GM18502 (cell line): ENCODE measurements at regions not wholly inside any gene's neighbourhood (a gene's known extent, or its start where the extent isn't known, plus 50 kb on each side); places are given as distances from the start of the nearest gene placed in this dataset.

Source experiments
- ATAC-seq: cut with Tn5 transposase; IDR thresholded peaks from one replicate; pipeline ENCODE4 v1.9.1; 2021; ENCODE audit warnings: mild to moderate bottlenecking; ENCODE audit not compliant: unreplicated experiment, poor library complexity

DNA sequence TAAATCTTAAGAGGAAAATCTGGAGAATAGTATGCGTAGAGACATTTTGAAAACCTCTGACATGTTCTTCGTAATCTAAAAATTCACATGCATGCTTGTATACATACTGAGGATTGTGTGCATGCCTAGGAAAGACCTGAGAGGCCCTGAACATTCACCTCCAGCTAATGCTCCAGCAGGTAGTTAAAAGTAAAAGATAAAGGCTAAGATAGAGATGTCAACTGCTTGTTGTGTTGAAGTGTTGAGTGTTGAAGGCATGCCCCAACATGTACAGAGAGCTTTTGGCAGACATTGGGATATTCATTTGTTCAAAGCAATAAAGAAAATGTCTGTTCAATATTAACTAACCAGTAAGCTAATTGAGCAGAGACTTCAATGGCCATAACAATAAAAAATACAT lies 118.6 kb upstream of the SYT1 start:
- no peak for ATAC-seq

DNA sequence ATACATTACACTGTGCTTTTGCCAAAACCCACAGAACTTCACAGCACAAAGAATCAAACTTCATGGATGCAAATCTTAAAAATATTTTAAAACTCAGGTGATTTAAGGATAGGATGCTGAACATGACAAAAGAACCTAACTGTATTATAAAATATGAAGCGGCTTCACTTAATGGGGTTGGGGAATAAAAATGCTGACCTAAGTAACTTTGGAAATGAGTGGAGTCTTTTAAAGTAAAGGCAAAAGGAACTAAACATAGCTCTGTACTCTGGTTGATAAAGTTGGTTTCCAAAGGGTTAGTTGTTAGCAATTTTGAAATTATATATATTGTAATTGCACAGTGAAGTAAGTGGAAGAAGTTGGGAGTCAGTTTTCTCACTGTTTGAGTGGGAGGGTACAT lies 111.5 kb upstream of the SYT1 start:
- no peak for ATAC-seq

GRCh38 chr12:78756936-78757335 lies 107.6 kb upstream of the SYT1 start:
- no peak for ATAC-seq

GRCh38 chr12:78759367-78759766 lies 105.2 kb upstream of the SYT1 start:
- no peak for ATAC-seq

DNA sequence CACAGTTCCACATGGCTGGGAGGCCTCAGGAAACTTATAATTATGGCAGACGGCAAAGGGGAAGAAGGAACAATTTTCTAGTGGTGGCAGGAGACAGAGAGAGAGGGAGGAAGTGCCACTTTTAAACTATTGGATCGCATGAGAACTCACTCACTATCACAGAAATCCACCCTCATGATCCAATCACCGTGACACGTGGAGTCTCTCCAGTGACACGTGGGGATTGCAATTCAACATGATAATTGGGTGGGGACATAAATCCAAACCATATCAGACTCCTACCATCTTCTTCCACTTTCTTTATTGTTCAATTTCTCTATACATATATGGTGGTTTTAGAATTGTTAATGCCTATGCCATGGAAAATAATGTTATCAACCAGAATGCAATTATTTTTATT lies 103.7 kb upstream of the SYT1 start:
- ATAC-seq: no peak

GRCh38 chr12:78764913-78765312 lies 99.7 kb upstream of the SYT1 start:
- no peak for ATAC-seq

GRCh38 chr12:78767264-78767981 lies 97.2 kb upstream of the SYT1 start:
- no peak for ATAC-seq

DNA sequence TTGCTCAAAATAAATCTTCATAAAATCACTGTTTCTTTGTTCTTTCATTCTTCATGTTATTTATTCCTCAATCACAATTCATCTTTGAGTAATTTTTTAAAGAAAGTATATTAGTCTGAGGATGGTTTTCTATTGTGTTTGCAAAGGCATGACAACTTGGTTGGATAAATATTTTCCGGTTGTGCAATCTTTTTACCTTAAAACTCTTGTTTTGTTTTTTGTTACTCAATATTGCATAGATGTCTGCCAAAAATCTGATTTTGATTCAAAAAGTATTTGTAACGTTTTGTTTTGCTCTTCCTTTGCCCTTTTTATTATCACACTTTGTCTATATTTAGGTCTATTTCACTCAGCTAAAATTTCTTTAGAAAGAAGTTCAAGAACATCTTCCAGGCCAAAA lies 86.2 kb upstream of the SYT1 start:
- no peak for ATAC-seq

DNA sequence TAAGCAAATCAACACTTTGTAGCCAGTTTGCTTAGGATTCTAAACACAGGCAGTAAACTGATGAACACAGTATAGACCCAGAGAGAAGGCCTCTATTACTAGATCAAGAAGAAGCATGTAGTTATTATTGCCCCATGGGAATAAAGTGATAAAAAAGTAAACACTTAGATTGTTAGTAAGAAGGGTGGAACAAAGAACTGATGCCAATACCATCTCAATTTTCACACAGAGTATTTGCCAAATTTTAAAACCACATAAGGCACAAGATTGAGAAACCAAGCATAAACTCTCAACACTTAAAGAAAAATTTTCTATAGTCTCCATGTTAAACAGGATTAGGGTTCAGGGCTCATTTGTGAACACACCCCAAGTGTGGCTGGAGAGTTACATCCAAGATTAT lies 77.0 kb upstream of the SYT1 start:
- ATAC-seq: no peak

- ATAC-seq: no peak
Observed at GRCh38 chr12:78790148-78790547, 74.4 kb upstream of the SYT1 start.

DNA sequence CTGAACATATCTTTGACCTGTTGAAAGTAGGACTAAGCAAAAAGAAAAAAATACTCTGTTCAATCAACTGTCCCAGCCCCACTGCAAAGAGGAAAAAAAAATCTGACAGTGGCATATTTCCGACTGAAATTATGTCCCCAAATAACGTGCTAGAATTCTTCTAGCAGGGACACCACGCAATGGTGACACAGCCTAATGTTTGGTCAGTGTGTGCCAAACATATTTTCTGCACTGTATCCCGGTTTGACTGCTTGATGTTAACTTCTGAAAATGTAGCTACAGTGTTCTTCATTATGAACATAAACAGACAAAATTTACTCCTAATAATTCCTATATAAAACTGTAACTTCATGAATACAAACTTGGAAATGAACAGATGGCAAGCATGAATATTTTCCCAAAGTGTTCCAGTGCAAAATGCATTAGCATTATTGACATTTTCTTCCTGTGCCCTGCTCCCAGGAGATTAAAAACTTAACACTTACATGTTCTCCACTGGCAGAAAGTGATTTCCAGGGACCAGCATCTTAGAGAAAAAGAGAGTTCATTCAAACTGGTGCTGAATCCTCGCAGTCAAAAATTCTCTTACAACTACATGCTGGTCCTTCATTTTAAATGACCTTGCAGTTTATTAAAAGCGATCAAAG lies 72.4 kb upstream of the SYT1 start:
- ATAC-seq: no peak

GRCh38 chr12:78793491-78793890 lies 71.1 kb upstream of the SYT1 start:
- no peak for ATAC-seq

DNA sequence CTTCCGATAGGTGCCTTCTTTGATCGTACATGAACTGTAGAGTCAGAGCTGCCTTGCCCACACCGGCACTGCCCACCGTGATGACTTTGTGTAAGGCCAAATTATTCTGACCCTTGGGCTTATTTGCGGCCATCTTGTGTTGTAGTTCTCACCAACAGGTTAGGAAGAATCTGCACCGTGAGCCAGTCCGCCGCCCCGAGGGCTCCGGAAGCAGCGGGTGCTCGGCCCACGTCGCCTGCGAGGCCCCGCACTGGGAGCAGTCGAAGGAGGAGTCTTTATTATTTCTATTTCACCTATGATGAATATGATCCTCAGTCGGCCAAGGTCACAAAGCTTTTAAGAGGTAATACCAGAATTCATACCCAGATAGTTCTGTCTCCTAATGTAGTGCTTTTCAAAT lies 70.6 kb upstream of the SYT1 start:
- ATAC-seq: no peak

DNA sequence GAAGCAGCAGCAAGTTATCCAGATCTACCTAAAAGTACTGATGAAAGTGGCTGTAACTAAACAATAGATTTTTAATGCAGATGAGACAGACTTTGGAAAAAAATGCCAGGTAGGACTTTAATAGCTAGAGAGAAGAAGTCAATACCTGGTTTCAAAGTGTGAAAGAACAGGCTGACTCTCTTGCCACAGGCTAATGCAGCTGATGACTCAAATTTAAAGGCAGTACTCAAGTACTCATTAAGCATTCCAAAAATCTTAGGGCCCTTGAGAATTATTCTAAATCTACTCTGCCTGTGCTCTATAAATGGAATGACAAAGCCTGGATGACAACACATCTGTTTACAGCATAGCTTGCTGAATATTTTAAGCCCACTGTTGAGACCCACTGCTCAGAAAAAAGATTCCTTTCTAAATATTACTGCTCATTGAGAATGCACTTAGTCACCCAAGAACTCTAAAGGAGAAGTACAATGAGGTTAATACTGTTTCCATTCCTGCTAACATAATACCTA lies 68.6 kb upstream of the SYT1 start:
- ATAC-seq: no peak

DNA sequence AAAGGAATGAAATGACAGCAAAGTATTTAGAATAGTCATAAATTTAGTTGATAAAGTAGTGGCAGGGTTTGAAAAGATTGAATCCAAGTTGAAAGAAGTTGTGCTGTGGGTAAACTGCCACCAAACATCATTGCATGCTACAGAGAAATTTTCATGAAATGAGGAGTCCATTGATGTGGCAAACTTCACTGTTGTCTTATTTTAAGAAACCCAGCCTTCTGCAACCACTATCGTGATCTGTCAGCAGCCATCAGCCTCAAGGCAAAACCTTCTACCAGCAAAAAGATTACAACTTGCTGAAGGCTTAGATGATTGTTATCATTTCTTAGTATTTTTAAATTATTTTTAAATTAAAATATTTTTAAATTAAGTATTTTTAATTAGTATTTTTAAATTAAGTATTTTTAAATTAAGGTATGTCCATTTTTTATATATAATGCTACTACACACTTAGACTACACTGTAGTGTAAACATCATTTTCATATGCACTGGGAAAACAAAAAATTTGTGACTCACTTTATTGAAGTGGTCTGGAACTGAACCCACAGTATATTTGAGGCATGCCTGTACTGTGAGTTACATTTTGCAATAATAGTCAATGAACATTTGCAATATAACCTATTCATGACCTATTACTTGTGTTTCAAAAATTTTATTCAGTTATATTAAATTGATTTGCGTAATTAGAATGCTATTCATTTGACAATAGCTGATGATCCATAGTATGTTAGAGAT lies 67.2 kb upstream of the SYT1 start:
- no peak for ATAC-seq

DNA sequence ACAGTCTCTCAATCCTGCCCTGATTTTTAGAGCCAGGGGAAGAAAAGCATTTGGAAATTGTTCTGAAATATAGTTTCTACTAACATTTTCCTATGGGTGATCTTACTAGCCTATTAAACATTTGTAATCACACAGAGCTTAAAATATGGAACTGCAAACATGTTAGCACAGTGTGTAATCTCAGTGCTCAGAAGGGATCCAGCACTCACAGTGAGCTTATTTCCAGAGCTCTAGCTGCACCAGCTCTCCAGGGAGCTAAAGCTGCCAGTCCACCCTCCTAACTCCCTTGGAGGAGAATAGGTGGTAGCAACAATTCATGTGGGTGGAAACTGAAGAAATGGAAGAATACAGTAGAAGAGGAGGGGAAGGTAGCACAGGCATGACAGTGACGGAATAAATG lies 64.9 kb upstream of the SYT1 start:
- no peak for ATAC-seq

GRCh38 chr12:78802593-78802992 lies 62.0 kb upstream of the SYT1 start:
- ATAC-seq: no peak

DNA sequence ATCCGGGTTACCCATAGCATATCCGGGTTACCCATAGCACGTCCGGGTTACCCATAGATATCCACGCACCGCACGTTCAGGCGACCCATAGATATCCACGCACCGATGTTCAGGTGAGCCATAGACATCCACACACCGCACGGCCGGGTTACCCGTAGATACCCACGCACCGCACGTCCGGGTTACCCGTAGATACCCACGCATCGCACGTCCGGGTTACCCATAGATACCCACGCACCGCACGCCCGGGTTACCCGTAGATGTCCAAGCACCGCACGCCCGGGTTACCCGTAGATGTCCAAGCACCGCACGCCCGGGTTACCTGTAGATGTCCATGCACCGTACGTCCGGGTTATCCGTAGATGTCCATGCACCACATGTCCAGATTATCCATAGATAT lies 60.3 kb upstream of the SYT1 start:
- no peak for ATAC-seq
